ENCODE measurements at regions not wholly inside any gene's neighbourhood (a gene's known extent, or its start where the extent isn't known, plus 50 kb on each side); places are given as distances from the start of the nearest gene placed in this dataset.
"Not testable (repeated sequence)": the region's sequence is repeated elsewhere in the genome, so short reads cannot be mapped to it uniquely, and the experiment has no call there.

- TF ChIP-seq, protein P1, sequence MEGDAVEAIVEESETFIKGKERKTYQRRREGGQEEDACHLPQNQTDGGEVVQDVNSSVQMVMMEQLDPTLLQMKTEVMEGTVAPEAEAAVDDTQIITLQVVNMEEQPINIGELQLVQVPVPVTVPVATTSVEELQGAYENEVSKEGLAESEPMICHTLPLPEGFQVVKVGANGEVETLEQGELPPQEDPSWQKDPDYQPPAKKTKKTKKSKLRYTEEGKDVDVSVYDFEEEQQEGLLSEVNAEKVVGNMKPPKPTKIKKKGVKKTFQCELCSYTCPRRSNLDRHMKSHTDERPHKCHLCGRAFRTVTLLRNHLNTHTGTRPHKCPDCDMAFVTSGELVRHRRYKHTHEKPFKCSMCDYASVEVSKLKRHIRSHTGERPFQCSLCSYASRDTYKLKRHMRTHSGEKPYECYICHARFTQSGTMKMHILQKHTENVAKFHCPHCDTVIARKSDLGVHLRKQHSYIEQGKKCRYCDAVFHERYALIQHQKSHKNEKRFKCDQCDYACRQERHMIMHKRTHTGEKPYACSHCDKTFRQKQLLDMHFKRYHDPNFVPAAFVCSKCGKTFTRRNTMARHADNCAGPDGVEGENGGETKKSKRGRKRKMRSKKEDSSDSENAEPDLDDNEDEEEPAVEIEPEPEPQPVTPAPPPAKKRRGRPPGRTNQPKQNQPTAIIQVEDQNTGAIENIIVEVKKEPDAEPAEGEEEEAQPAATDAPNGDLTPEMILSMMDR (IDR thresholded peaks at IDR 0.05) = peak in 1 of 3 donors; percentile 23
- no peak for DNase-seq (ENCODE audit: low spot score)
- no peak for ATAC-seq (ENCODE audit: low FRiP score)
Measured at GRCh38 chr15:87672309-87673288, 583.9 kb downstream of the NTRK3 start.

DNA sequence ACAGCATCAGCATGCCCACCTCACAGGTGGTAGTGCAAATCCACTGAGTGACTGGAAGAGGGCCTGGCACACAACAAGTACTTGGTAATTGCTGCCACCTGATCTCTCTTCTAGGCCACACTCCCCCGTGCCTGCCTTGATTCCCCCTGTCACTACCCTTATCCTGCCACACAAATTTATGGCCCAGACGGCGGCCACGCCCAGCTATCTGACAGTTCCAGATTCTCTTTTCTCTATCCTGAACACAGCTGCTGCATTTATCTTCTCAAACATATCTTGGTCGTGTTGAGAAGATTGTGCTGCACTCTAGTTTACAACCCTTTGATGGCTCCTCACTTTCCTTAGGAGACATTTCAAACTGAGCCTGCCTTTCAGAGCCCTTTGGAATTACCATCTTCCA, 585.2 kb downstream of the NTRK3 start:
- DNase-seq (ENCODE audit: low spot score) = no peak
- TF ChIP-seq, protein P1 (IDR thresholded peaks at IDR 0.05) = no peak
- ATAC-seq (ENCODE audit: low FRiP score) = no peak

DNA sequence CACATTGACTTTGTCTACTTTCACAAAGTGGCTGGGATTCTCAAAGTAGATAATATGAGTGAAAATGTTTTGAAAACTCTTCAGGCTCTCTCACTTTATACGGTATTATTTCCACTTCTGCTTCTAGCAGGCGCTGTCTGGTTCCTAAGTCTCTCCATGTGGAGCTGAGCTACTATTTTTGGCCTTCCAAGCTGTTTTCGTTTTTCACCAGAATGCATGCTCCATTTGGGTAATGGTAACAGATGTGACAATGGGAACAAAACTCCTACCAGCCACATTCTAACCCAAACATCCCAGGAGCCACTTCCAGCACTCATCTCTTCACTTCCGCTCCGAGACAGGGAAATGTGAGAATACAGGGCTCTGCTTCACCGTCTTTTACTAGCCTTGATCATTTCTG, 586.7 kb downstream of the NTRK3 start:
- DNase-seq (ENCODE audit: low spot score) (no peak), ATAC-seq (ENCODE audit: low FRiP score) (no peak)
- TF ChIP-seq, protein P1 (IDR thresholded peaks at IDR 0.05) = no peak

DNA sequence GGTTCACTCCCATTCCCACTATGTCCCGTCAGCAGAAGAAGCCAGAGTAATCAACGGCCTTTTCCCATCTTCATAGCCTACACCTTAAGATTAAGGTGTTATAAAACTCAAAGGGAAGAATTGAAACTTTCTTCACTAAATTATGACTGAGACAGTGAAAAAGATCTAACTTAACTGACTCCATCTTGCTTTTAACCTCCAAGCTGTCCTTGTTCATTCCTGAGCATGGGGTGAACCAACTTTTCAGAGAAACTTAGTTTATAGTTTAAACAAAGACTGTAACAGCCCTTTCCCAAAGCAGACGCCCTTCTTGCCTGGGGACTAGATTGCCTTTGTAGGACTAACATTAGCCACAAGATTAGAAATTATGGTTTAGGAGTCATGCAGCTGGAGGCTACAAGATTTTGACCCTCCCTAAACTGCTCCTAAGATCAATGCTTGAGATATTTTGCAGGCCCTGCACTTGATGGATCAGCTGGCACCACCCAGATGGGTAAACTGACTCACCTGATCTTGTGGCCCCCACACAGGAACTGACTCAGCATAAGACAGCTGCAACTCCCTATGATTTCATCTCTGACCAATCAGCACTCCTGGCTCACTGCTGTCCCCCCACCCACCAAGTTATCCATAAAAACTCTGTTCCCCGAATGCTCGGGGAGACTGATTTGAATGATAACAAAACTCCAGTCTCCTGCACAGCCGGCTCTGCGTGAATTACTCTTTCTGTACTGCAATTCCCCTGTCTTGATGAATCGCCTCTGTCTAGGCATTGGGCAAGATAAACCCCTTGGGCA, 587.6 kb downstream of the NTRK3 start:
- DNase-seq (ENCODE audit: low spot score); ATAC-seq (ENCODE audit: low FRiP score): not testable (repeated sequence)

DNA sequence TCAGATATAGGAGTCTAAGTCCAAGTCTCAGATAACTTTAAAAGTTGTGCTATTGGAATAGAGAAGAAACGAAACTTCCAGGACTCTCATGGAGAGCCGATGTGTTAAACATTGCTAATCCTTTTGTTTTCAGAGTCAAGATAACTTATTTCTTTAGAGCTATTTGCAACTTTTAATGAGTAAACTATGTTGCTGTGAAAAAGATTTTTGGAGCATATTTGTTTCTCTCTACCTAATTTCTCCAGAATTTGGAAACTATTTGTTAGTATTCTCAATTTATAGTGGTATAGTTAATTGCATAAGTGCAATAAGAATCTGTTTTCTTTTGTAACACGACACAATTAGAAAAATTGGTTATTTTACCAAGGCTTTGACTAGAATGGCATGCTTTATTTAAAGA, 588.9 kb downstream of the NTRK3 start:
- DNase-seq (ENCODE audit: low spot score) (no peak), ATAC-seq (ENCODE audit: low FRiP score) (no peak)
- TF ChIP-seq, protein P1 (IDR thresholded peaks at IDR 0.05) = no peak

GRCh38 chr15:87662575-87662974, 594.0 kb downstream of the NTRK3 start:
- no peak for ATAC-seq (ENCODE audit: low FRiP score)
- DNase-seq (ENCODE audit: low spot score) = no peak
- TF ChIP-seq, protein P1 (IDR thresholded peaks at IDR 0.05) = no peak

Data from omental fat pad (tissue), 3 donors.